ENCODE measurements at regions not wholly inside any gene's neighbourhood (a gene's known extent, or its start where the extent isn't known, plus 50 kb on each side); places are given as distances from the start of the nearest gene placed in this dataset.
"Not testable (repeated sequence)": the region's sequence is repeated elsewhere in the genome, so short reads cannot be mapped to it uniquely, and the experiment has no call there.

DNA sequence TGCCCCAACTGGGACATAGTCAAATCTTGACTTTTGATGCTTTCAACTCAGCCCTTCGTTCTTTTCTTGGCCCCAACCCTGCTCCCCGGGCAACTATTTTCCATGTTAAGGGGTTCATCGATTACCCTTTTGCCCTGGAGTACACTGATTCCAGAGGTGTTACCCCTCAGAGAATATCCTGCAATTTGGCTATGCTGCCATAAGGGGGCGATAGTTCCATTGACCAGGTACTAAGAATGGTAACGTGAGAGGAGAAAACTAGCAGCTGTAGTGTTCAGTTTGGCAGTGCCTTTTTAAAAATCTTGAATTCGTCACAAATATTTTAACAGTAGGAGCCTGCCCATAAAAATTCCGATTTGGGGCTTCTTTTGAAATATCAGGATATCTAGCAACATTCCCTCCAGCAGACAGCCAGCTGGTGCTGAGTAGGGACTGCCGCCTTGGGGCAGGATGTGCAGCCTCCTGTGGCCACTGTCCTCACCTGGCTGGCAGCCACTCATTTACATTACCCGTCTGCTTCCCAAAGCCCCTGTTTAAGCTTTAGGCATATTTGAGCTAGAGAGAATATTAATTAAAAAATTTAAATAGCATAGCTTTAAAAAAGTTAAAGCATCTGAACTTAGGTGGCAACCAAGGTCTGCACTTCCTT, 146.3 kb upstream of the SKOR2 start:
- peak; percentile 54 for DNase-seq

DNA sequence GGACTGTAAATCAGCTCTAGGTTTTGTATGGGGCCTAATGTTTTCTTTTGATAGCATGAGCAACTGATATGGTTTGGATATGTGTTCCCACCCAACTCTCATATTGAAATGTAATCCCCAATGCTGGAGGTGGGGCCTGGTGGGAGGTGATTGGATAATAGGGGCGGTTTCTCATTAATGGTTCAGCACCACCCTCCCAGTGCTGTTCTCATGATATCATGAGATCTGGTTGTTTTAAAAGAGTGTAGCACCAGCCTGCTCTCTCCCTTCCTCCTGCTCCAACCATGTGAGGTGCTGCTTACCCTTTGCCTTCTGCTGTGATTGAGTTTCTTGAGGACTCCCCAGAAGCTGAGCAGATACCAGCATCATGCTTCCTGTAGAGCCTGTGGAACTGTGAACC, 140.2 kb upstream of the SKOR2 start:
- no peak for DNase-seq

DNA sequence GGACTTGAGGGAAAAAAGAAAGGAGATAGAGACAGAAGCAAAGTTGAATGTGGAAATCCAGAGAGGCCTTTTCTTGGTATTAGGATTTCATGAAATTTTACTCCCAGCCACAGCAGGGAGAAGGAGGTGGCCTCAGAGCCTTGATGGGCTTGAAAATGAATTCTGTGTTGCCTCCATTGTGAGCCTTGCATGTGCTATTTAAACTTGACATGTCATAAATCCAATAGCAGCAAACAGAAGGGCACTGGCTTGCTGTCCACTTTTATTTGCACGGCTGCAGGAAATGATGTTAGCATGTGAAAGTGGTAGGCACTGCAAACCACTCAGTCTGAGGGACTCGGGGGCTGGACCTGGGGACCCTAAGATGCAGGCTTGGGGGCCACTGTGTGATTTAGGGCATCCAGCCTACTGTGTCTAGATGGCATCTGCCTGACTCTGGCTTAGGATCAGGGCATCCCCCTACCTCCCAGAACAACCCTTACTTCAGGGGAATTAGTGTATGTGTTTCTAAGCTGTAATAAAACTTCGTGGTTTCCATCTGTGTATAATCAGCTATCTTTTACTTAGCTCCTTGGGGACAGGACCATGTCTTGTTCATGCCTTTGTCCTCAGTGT, 139.1 kb upstream of the SKOR2 start:
- DNase-seq: no peak

DNA sequence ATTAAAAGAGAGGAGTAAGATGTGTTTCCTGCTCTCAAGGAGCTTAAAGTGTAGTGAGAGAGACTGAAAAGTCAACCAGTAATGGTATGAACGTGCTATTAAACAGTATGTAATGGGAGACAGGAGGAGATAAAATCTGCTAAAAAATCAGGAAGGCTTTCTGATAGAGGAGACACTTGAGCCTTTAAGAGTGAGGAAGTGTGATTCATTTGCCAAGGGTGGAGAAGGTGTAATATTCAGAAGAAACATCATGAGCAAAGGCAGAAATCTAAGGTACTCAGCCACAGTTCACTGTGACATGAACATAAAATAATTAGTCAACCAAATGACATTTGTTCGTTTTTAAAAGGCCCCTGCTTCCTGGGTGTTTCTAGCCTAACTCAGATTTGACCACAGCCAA, 137.8 kb upstream of the SKOR2 start:
- DNase-seq: no peak

DNA sequence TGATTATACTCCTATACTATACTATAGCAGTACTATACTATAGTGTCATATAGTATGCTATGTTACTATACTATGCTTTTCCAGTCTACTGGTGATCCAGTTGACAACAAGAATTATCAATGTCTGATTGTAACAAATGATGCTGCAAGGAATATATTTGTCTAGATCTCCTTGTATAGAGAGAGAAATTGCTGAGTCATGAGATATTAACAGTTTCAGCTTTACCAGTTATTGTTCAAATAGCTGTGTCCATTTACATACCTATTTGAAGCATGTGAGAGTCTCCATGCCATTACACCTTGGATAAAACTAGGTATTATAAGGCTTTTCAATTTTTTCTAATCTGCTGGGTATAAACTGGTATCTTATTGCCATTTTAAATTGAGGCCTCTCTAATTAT, 136.4 kb upstream of the SKOR2 start:
- DNase-seq: no peak

DNA sequence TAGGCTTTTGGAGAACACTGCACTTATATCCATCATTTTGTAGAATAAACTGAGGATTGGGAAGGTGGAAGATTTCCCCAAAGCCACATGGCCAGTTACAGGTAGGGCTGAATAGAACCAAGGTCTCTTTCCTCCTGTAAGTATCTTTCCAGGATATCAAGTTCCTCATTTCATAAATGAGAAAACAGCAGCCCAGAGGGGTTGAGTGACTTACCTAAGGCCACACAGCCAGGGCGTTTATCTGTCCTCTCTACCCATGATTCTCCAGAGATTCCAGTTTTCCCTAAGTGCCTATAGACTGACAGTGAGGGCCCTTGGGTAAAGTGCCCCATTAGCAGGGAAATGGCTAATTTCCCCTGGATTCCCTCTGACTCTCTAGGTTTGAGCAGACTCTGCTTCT, 132.3 kb upstream of the SKOR2 start:
- no peak for DNase-seq

DNA sequence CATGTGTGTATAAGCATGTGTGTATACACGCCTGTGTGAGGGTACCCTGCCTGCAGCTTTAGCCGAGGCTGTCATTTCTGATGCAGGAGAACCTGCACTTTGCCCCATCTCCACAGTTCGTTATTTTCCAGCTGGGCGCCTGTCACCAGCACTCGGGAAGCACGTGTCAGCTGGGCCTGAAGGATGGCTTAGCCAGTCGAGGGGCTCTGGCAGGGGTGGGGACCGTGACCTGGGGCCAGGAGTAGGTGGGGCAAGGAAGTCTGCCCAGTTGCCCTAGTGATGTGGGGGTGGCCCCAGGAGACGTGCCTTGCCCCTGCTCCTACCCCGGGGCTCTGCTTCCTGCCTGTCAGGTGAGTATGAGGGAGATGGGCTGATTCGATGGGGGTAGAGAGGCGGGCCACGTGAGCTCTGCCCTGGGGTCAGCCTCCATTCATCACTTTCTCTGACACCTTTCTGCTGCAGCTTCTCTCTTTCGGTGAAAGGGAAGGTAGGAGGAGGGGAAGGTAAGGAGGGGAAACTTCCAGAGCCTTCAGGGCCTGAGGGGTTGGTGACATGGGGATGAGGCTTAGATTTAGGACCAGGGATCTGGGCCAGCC, 130.6 kb upstream of the SKOR2 start:
- DNase-seq: no peak

DNA sequence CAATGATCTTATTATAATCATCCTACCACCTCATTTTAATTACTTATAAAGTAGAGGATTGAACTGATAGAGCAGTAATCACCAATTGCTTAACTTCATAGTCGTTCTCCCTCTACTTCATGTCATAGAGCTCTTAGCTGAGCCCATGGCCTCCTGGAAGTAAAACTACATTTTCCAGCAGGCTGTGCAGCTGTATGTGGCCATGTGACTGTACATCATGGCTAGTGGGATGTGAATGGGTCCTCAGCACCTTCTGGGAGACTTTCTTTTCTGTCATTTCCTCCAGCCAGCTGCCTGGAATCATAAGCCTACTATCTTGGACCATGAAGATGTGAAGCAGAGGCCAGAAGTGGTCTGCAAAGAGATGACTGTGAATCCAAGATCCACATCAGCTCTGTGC, 128.7 kb upstream of the SKOR2 start:
- DNase-seq: no peak

DNA sequence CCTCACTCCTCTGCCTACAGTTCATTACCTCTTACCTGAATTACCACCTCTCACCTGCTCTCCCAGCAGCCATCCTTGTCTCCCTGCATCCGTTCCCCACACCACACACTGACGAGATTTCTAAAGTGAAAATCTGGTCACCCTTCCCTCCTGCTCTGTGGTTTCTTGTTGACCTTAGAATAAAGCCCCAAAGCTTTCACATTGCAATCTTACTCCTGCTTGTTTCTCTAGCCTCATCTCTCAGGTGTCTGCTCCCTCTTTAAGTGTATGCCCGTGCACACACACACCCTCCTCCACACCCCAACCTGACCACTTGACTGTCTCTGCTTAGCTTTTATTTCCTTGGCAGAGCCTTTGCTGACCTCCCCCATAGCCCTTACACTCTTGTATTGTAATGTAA, 122.0 kb upstream of the SKOR2 start:
- no peak for DNase-seq

DNA sequence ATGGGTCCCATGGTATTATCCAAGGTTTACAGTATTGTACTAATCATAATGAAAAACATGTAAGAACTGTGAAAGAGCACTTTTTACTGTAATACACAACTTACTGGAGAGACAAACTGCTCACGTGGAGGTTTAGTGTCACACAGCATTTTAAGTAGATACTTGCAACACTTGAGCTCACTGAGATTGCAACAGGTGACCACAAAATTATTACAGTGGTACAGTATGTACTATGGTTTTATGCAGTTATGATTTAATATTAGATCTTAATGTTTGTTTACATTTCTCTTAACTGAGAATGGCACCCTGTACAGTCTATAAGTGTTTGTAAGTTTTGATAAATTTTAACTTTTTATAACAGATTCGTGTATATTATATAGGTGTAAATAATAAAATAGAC, 118.6 kb upstream of the SKOR2 start:
- no peak for DNase-seq

DNA sequence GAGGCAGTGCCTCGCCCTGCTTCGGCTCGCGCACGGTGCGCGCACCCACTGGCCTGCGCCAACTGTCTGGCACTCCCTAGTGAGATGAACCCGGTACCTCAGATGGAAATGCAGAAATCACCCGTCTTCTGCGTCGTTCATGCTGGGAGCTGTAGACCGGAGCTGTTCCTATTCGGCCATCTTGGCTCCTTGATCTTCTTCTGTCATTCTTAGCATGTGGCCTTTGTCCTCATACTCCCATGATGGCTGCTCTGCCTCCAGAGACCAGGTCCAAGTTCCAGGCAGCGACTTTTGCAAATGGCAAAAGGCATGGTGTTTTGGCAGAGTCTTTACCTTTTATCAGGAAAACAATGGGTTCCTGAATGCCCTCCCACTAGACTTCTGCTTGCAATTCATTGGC, 102.6 kb upstream of the SKOR2 start:
- DNase-seq: not testable (repeated sequence)

DNA sequence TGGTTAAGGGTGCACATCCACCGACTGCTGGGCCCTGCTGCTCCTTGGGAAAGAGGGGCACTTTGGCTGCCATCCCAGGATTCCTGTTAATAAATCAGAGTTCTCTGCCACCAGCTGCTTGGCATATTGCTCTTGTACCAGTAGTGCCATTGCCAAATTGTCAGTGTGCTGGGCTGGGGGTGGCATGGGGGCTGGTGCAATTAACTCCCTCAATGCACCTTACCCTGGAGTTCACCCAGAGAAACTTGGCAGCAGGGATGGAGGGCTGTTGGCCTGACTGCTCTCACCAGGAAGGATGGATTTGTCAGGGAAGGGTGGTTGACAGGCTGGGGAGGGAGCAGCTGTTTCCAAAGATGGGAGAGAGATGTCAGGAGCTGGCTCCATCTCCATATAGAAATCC, 94.6 kb upstream of the SKOR2 start:
- DNase-seq: no peak

DNA sequence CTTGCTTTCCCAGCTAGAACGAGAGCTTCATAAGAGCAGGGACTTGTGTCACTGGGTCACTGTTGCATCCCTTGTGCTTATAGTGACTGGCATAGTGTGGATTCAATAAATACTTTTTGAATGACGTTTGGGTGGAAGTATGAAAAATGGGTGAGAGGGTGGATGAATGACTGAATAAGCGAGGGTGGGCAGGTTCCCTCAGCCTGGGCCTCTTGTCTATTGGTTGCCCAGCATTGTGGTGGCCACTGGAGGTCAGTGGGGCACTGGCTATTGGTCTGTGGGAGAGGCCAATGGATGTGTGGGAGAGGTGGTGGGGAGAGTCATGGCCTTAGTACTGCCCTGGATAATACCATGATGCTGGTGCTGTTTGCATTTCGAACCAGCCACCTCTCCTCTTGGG, 93.8 kb upstream of the SKOR2 start:
- DNase-seq: no peak

DNA sequence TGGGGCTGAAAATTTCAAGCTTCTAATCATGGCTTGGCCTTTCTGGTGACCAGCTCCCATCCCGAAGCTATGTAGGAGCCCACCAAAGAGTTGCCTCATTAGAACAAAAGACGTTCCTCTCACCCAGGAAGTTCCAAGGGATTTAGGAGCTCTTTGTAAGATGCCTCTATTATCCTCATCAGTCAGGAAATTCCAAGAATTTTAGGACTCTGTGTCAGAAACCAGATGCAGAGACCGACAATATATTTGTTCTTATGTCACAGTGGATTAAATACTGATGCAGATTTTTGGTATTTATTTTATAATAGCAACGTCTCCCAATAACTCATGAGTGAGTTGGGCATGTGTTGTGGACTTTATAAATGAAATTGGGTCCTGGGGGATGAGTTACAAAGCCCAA, 91.8 kb upstream of the SKOR2 start:
- no peak for DNase-seq

DNA sequence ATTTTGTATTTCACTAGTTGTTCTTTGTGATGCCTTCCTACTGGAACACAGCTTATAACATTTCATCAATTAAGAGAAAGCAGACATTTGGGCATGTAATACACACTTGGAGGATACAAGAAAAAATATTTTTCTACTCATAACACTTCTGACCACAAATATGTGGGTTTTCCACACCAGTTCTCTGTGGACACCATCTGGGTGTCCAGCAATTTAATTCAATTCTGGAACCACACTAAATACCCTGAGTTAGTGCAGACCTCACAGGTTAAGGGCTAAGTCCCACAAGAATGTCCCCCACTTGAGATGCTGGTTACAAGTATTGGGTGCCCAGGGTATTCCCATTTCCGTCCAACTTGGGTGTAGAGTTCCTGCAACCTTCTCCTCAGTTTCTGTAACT, 91.1 kb upstream of the SKOR2 start:
- DNase-seq: no peak

DNA sequence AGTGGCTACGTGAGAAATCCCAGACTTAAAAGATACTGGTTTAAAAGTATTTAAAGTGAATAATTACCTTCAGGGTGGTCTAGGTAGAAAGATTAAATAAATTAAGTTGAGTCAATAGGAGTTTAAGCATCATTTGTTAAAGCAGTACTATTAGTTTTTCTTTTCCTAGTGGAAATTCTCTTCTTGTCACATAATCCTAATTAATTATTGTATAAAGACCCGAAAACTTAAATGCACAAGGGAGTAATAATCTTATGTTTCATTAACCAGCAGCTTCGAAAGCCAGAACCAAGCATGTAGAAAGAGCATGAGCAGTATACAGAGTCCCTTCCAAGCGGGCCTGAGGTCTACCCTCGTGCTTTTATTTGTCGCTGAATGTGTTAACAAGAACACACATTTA, 90.2 kb upstream of the SKOR2 start:
- no peak for DNase-seq

DNA sequence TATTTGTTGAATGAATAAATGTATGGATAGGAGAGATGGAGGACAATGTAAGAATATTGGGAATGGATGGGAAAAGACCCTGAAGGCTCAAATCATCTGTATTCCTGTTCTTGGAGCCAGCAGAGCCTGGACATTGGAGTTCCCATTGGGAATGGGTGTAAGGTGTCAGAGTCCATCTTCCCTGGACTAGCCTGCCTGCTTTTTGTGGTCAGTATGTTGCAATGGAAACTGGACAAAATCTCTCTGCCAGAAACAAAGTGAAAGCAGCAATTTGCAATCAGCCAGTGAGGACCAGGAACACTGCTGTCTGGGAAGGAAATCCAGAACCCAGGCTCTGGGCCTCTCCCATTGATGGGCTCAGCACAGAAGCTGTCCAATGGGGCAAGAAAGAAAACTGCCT, 83.5 kb upstream of the SKOR2 start:
- DNase-seq: no peak

DNA sequence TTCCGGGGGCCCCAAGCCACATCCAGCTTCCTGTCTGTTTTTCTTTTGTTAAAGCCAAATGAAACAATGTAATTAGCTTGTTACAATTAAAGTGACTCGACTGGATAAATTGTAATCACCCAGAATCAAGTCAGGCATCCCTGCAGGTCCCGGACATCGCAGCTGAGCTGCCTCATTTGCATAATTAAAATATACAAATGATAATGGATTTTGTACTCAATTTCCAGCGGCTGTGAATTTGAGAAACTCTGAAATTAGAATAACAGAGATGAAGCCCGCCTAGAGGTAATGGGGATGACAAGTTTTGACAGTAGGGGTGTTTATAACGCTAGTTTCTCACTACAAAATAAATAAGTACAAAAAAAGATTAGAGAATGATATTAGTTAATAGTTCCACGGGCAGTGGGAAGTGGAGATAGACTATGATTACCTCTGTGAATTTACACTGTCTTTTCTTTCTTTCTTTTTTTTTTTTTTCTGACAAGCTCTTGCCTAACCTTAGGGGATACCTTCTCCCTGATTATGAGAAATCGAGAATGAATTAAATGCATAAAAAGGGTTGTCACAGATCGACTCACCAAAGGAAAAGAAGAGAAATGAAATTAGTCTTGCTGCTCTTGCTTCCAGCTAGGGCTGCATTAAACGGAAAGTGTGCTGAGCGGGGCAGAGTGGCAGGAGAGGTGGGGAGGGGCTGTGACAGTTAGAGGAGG, 82.6 kb upstream of the SKOR2 start:
- DNase-seq: no peak

DNA sequence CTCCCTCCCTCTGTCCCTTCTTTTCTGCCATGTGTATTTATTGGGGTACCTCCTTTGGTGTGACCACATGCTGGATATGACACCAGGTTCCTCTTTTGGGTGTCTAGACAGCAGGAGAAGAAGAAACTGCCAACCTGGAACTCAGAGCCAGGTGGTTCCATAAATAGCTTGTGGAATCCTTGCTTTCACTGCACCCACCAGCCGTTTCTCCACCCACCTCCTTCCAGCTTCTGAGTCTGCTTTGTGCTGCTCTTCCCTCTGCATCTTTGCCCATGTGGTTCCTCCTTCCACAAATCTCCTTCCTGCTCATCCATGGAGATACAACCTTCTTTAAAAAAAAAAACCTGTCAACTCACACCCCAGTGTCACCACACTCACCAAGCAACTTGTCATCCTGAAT, 80.2 kb upstream of the SKOR2 start:
- no peak for DNase-seq

DNA sequence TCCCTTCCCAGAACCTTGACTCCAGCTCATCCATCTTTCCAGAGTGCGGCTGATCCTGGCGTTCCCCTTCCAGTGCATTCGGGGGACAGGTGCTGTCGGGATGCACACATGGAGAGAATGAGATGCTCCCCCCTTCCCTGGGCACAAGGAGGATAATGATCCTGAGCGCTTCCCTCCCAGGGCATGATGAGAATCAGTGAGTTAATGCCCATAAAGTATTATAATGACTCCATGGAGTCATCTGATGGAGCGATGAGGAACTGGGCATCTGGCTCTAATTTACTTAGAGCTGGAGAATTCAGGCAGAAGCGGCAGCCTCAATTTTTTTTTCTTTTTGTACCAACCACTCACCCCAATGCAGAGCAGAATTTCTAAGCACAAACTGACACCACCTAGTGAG, 79.6 kb upstream of the SKOR2 start:
- DNase-seq: no peak

DNA sequence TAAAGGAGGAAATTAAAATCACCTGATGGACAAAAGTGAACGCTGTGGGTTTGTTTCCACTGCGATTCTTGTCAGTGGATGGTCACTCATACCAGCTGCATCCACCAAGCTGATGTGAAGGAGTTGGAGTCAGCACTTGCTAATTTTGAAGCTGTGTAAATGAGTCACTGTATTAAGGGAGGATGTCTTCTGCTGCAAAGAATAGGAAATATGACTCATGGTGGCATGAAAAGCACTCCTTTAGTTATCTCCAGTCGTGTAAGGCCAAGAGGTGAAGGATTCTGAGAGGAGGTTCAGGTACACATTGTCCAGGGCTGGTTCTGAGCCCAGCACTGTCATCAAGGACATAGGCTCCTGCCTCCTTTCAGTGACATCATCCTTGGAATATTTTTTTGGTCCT, 71.7 kb upstream of the SKOR2 start:
- DNase-seq: peak; percentile 7

DNA sequence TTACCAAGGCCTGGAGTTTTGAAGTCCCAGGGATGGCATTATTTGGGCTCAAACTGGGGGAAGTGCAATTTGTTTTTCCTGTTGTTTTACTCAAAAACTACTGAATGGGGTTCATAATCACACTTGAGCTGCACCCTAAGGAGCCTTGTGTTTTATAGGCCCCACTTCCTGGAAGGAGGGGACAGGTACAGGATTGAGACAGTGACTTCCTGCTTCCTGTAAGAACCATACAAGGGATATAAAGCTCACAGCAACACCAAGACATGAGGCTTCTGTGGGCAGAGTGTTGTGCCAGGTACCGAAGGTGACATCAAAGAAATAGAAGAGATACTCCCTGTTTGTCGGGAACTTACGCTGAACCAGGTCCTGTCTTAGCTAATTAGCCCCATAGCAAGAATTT, 70.4 kb upstream of the SKOR2 start:
- no peak for DNase-seq

DNA sequence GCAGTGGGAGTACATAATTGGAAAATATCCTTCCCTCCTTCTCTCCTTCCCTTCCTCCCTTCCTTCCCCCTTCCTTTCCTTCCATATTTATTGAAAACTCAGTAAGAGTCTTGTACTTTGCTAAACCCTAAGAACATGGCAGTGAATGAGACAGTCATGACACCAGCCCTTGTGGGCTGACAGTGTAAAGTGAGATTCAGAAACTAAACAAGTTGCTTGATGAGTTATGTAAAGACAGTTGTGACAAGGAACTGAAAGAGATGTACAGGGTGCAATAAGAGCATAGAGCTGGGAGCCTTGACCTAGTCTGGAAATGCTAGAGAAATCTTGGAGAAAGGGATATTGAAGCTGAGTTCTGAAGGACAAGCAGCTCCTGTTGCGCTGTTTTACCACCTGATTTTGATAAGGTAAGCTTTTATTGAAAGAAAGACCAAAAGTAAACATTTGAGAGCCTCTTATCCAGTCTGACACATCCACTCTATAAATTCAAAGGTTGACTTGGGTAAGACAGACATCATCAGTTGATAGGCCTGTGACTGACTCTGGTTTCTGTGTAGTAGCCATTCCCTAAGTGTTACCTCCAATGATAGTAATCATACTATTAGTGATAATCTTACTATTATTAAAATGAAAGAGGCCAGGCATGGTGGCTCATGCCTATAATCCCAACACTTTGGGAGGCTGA, 66.5 kb upstream of the SKOR2 start:
- DNase-seq: no peak

DNA sequence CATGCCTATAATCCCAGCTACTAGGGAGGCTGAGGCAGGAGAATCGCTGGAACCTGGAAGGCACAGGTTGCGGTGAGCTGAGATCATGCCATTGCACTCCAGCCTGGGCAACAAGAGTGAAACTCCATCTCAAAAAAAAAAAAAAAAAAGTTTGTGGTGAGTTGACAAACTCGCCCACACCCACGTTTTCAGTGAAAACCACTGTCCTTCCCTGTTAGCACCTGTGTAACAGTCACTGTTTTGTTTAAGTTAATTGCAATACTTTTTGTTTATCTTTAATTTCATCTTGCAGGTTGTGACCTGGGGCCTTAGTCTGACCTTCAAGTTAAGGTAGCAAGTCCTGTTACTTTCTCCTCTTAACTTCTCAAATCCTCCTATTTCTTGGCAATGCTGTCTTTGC, 65.5 kb upstream of the SKOR2 start:
- DNase-seq: no peak

All from RPMI8226 (cell line).